A673 (cell line): ENCODE measurements at regions not wholly inside any gene's neighbourhood (a gene's known extent, or its start where the extent isn't known, plus 50 kb on each side); places are given as distances from the start of the nearest gene placed in this dataset.

Experiments used
- BruUV-seq: library from RNA; stranded (reverse); fragments of 400-500 nt; replicated peaks from 2 replicates; lab custom pipeline; 2021; lab: Mats Ljungman, UMichigan
- CTCF ChIA-PET: fragments of 300-600 bp; sonication (Branson Sonifier 250); formaldehyde crosslinking; loops from one replicate; lab custom pipeline; 2022; ENCODE audit warnings: antibody characterized with exemption; lab: Charles Lee
- POLR2A ChIA-PET: fragments of 300-600 bp; sonication (Branson Sonifier 250); formaldehyde crosslinking; loops from one replicate; lab custom pipeline; 2022; ENCODE audit warnings: antibody characterized with exemption; ENCODE audit not compliant: low non-redundant PET; lab: Charles Lee
- DNase-seq: peaks from one replicate; pipeline ENCODE4 v3.0.0-alpha.2; 2015; ENCODE audit warnings: low spot score
- H3K27ac ChIP-seq: fragments of 200-600 bp; sonication (generic); 2 replicates; pipeline ENCODE4 v1.5.1; 2016; ENCODE audit warnings: mixed run types, low read depth, mild to moderate bottlenecking, mixed read lengths, antibody characterized with exemption, low read length; ENCODE audit not compliant: poor library complexity, severe bottlenecking
- H3K27me3 ChIP-seq: fragments of 200-600 bp; sonication (generic); replicated peaks from 2 replicates; pipeline ENCODE4 v1.6.1; 2017; ENCODE audit warnings: mixed run types, low read depth, mild to moderate bottlenecking, mixed read lengths, antibody characterized with exemption, low read length; ENCODE audit not compliant: insufficient read depth, poor library complexity
- H3K36me3 ChIP-seq: fragments of 200-600 bp; sonication (generic); 2 replicates; pipeline ENCODE4 v1.6.1; 2016; ENCODE audit warnings: mixed run types, mild to moderate bottlenecking, mixed read lengths, antibody characterized with exemption, low read length; ENCODE audit not compliant: insufficient read depth, poor library complexity, severe bottlenecking
- H3K4me1 ChIP-seq: fragments of 200-600 bp; sonication (generic); 2 replicates; pipeline ENCODE4 v1.6.1; 2017; ENCODE audit warnings: mixed run types, mild to moderate bottlenecking, mixed read lengths, antibody characterized with exemption, low read length; ENCODE audit not compliant: insufficient read depth, poor library complexity, severe bottlenecking
- H3K4me3 ChIP-seq: fragments of 200-600 bp; sonication (generic); 2 replicates; pipeline ENCODE4 v1.5.1; 2016; ENCODE audit warnings: low read depth, mixed run types, mild to moderate bottlenecking, mixed read lengths, low read length; ENCODE audit not compliant: poor library complexity, severe bottlenecking
- H3K9me3 ChIP-seq: fragments of 200-600 bp; sonication (generic); 2 replicates; pipeline ENCODE4 v1.6.1; 2016; ENCODE audit warnings: mixed run types, low read depth, mild to moderate bottlenecking, mixed read lengths, antibody characterized with exemption, low read length; ENCODE audit not compliant: poor library complexity, severe bottlenecking
- CTCF ChIP-seq: fragments of 300-800, 200-600 bp; sonication (generic); conservative IDR thresholded peaks from 2 replicates; pipeline ENCODE4 v1.5.1; 2017; ENCODE audit warnings: low read depth, mild to moderate bottlenecking, antibody characterized with exemption, low read length, moderate library complexity, mixed read lengths
- EZH2 ChIP-seq: fragments of 200-600 bp; sonication (generic); IDR thresholded peaks from 2 replicates; pipeline ENCODE4 v1.6.1; 2017; ENCODE audit warnings: borderline replicate concordance, low read depth, mild to moderate bottlenecking, mixed read lengths, antibody characterized with exemption, low read length; ENCODE audit not compliant: poor library complexity, severe bottlenecking
- intact Hi-C: fragments of 100-400 bp; cut with micrococcal nuclease; formaldehyde crosslinking; loops from one replicate; pipeline ENCODE4 v1.10.0; 2022; ENCODE audit not compliant: unreplicated experiment

GRCh38 chr2:111653103-111653624, 230.8 kb downstream of the ANAPC1 start:
- no peaks in the 10 kb centered on the region for H3K9me3 ChIP-seq
- no peaks in the 10 kb centered on the region for H3K27me3 ChIP-seq
- BruUV-seq: no TSS peak
- H3K27ac ChIP-seq: no peak overlapping the region
- POLR2A ChIA-PET: no interaction called here
- no peak for DNase-seq
- intact Hi-C loops: no loop called here
- no peak overlapping the region for H3K4me3 ChIP-seq
- CTCF ChIA-PET: no interaction called here
- no peaks in the 10 kb centered on the region for H3K4me1 ChIP-seq
- no peaks in the 10 kb centered on the region for H3K36me3 ChIP-seq
- TF ChIP-seq EZH2 (no peak), CTCF (no peak)

- DNase-seq: no peak
- intact Hi-C loops: no loop called here
- Histone ChIP-seq H3K4me3 (no peak overlapping the region), H3K36me3 (no peaks in the 10 kb centered on the region), H3K4me1 (no peaks in the 10 kb centered on the region), H3K27me3 (no peaks in the 10 kb centered on the region), H3K9me3 (no peaks in the 10 kb centered on the region), H3K27ac (no peak overlapping the region)
- BruUV-seq: no TSS peak
- ChIA-PET POLR2A (no interaction called here), CTCF (no interaction called here)
- no peak for TF ChIP-seq EZH2
- no peak for TF ChIP-seq CTCF
Measured at GRCh38 chr2:111653913-111654312, 230.1 kb downstream of the ANAPC1 start.

GRCh38 chr2:111654829-111655228, 229.2 kb downstream of the ANAPC1 start:
- no TSS peak for BruUV-seq
- no peak for DNase-seq
- H3K9me3 ChIP-seq: no peaks in the 10 kb centered on the region
- H3K36me3 ChIP-seq: no peaks in the 10 kb centered on the region
- TF ChIP-seq CTCF (no peak), EZH2 (no peak)
- peaks cover 8% of the 10 kb centered on the region for H3K4me1 ChIP-seq
- ChIA-PET CTCF (no interaction called here), POLR2A (no interaction called here)
- H3K27ac ChIP-seq: no peak overlapping the region
- no peaks in the 10 kb centered on the region for H3K27me3 ChIP-seq
- intact Hi-C loops: no loop called here
- H3K4me3 ChIP-seq: no peak overlapping the region
